Mesendoderm (in vitro differentiated cells): ENCODE measurements at regions not wholly inside any gene's neighbourhood (a gene's known extent, or its start where the extent isn't known, plus 50 kb on each side); places are given as distances from the start of the nearest gene placed in this dataset.

ENCODE experiments used
- DNase-seq: peaks from one replicate; pipeline ENCODE4 v3.0.0; 2013
- H2AK5ac ChIP-seq: 2 replicates; pipeline ENCODE4 v1.6.1; 2013; ENCODE audit warnings: low read length, inconsistent platforms
- H2BK120ac ChIP-seq: 2 replicates; pipeline ENCODE4 v1.6.1; 2013; ENCODE audit warnings: low read depth, mild to moderate bottlenecking, low read length, moderate library complexity, mixed read lengths
- H2BK15ac ChIP-seq: replicated peaks from 2 replicates; pipeline ENCODE4 v1.6.1; 2013; ENCODE audit warnings: low read depth, mild to moderate bottlenecking, moderate library complexity
- H2BK5ac ChIP-seq: 2 replicates; pipeline ENCODE4 v1.6.1; 2013; ENCODE audit warnings: low read length, inconsistent platforms
- H3K18ac ChIP-seq: 2 replicates; pipeline ENCODE4 v1.6.1; 2013; ENCODE audit warnings: mild to moderate bottlenecking, low read length, mixed read lengths
- H3K23ac ChIP-seq: one replicate; pipeline ENCODE4 v1.6.1; 2013; ENCODE audit warnings: low read length
- H3K27ac ChIP-seq: 2 replicates; pipeline ENCODE4 v1.5.1; 2013; ENCODE audit warnings: low read depth, mild to moderate bottlenecking, inconsistent platforms, low read length, moderate library complexity
- H3K27me3 ChIP-seq: 2 replicates; pipeline ENCODE4 v1.6.1; 2013; ENCODE audit warnings: low read length, control low read depth, mild to moderate bottlenecking, inconsistent platforms; ENCODE audit not compliant: insufficient read depth, poor library complexity
- H3K36me3 ChIP-seq: 2 replicates; pipeline ENCODE4 v1.6.1; 2013; ENCODE audit warnings: low read length, inconsistent platforms; ENCODE audit not compliant: control insufficient read depth, insufficient read depth
- H3K4ac ChIP-seq: one replicate; pipeline ENCODE4 v1.6.1; 2013; ENCODE audit warnings: low read depth, mild to moderate bottlenecking, low read length, moderate library complexity
- H3K4me1 ChIP-seq: 2 replicates; pipeline ENCODE4 v1.6.1; 2013; ENCODE audit warnings: low read depth, low read length, inconsistent platforms; ENCODE audit not compliant: control insufficient read depth
- H3K4me2 ChIP-seq: 2 replicates; pipeline ENCODE4 v1.6.1; 2013; ENCODE audit warnings: low read length
- H3K4me3 ChIP-seq: 2 replicates; pipeline ENCODE4 v1.5.1; 2013; ENCODE audit warnings: mild to moderate bottlenecking, low read length
- H3K56ac ChIP-seq: one replicate; pipeline ENCODE4 v1.6.1; 2013; ENCODE audit warnings: low read length
- H3K79me1 ChIP-seq: 2 replicates; pipeline ENCODE4 v1.6.1; 2013; ENCODE audit warnings: low read length, inconsistent platforms
- H3K79me2 ChIP-seq: 2 replicates; pipeline ENCODE4 v1.6.1; 2013; ENCODE audit warnings: mild to moderate bottlenecking, low read length; ENCODE audit not compliant: control insufficient read depth, insufficient read depth
- H3K9ac ChIP-seq: 2 replicates; pipeline ENCODE4 v1.6.1; 2013; ENCODE audit warnings: low read length, inconsistent platforms
- H4K5ac ChIP-seq: one replicate; pipeline ENCODE4 v1.6.1; 2013; ENCODE audit warnings: low read length
- H4K8ac ChIP-seq: one replicate; pipeline ENCODE4 v1.6.1; 2013; ENCODE audit warnings: low read depth, mild to moderate bottlenecking, control low read depth, low read length, moderate library complexity
- WGBS: extraction: QIAGEN DNeasy Blood & Tissue Kit; methylation state at CpG from one replicate; pipeline ENCODE4 v1.1.7; 2013; ENCODE audit warnings: low lambda C conversion rate, missing lambda C conversion rate; ENCODE audit not compliant: insufficient coverage; ENCODE audit errors: extremely low coverage; 5-methylcytosine and 5-hydroxymethylcytosine counted together

- Histone ChIP-seq H4K5ac (no peak overlapping the region), H3K4me2 (no peak overlapping the region), H3K4me1 (no peaks in the 10 kb centered on the region), H3K36me3 (no peaks in the 10 kb centered on the region), H3K23ac (no peak overlapping the region), H3K18ac (no peak overlapping the region), H2BK15ac (no peak overlapping the region), H3K79me2 (no peaks in the 10 kb centered on the region), H3K9ac (no peak overlapping the region), H3K56ac (no peak overlapping the region), H3K27me3 (no peaks in the 10 kb centered on the region), H3K79me1 (no peaks in the 10 kb centered on the region), H3K27ac (no peak overlapping the region), H2BK120ac (no peak overlapping the region), H2AK5ac (no peak overlapping the region), H4K8ac (no peak overlapping the region), H3K4ac (no peak overlapping the region), H3K4me3 (no peak overlapping the region), H2BK5ac (no peak overlapping the region)
- DNase-seq: peak; percentile 73
- no CpG with 5 or more reads among the region's 2 CpGs for WGBS
These were observed 189.6 kb upstream of the INHBA start for GRCh38 chr7:41892356-41893100.

GRCh38 chr7:41891950-41892349 is 189.1 kb upstream of the INHBA start:
- no peak overlapping the region for H2BK120ac ChIP-seq
- no peak for DNase-seq
- no peak overlapping the region for H2BK5ac ChIP-seq
- H4K5ac ChIP-seq: no peak overlapping the region
- H3K27me3 ChIP-seq: no peaks in the 10 kb centered on the region
- H4K8ac ChIP-seq: no peak overlapping the region
- no peak overlapping the region for H3K9ac ChIP-seq
- no peaks in the 10 kb centered on the region for H3K79me1 ChIP-seq
- H3K18ac ChIP-seq: no peak overlapping the region
- no CpG with 5 or more reads among the region's 8 CpGs for WGBS
- no peak overlapping the region for H3K4me3 ChIP-seq
- no peak overlapping the region for H2BK15ac ChIP-seq
- no peaks in the 10 kb centered on the region for H3K4me1 ChIP-seq
- no peak overlapping the region for H3K56ac ChIP-seq
- no peak overlapping the region for H3K23ac ChIP-seq
- H2AK5ac ChIP-seq: no peak overlapping the region
- H3K79me2 ChIP-seq: no peaks in the 10 kb centered on the region
- H3K36me3 ChIP-seq: no peaks in the 10 kb centered on the region
- no peak overlapping the region for H3K27ac ChIP-seq
- no peak overlapping the region for H3K4ac ChIP-seq
- H3K4me2 ChIP-seq: no peak overlapping the region

GRCh38 chr7:41890631-41891274 is 187.9 kb upstream of the INHBA start:
- DNase-seq: no peak
- Histone ChIP-seq H4K5ac (no peak overlapping the region), H3K4ac (no peak overlapping the region), H2BK15ac (no peak overlapping the region), H3K79me2 (no peaks in the 10 kb centered on the region), H3K36me3 (no peaks in the 10 kb centered on the region), H3K9ac (no peak overlapping the region), H4K8ac (no peak overlapping the region), H3K4me3 (no peak overlapping the region), H2BK5ac (no peak overlapping the region), H3K23ac (no peak overlapping the region), H3K79me1 (no peaks in the 10 kb centered on the region), H3K56ac (no peak overlapping the region), H3K27ac (no peak overlapping the region), H3K4me2 (no peak overlapping the region), H2AK5ac (no peak overlapping the region), H3K4me1 (peaks cover 2% of the 10 kb centered on the region), H3K18ac (no peak overlapping the region), H3K27me3 (no peaks in the 10 kb centered on the region), H2BK120ac (no peak overlapping the region)
- WGBS: no CpG with 5 or more reads among the region's 9 CpGs

- no peaks in the 10 kb centered on the region for H3K79me1 ChIP-seq
- no peak overlapping the region for H2BK120ac ChIP-seq
- no CpG with 5 or more reads among the region's 4 CpGs for WGBS
- no peak overlapping the region for H3K56ac ChIP-seq
- H3K27me3 ChIP-seq: no peaks in the 10 kb centered on the region
- H2BK15ac ChIP-seq: no peak overlapping the region
- peaks cover 2% of the 10 kb centered on the region for H3K4me1 ChIP-seq
- H4K8ac ChIP-seq: no peak overlapping the region
- H4K5ac ChIP-seq: no peak overlapping the region
- no peak overlapping the region for H2BK5ac ChIP-seq
- no peaks in the 10 kb centered on the region for H3K36me3 ChIP-seq
- H2AK5ac ChIP-seq: no peak overlapping the region
- no peaks in the 10 kb centered on the region for H3K79me2 ChIP-seq
- H3K23ac ChIP-seq: no peak overlapping the region
- no peak for DNase-seq
- H3K4me3 ChIP-seq: no peak overlapping the region
- no peak overlapping the region for H3K18ac ChIP-seq
- H3K4me2 ChIP-seq: no peak overlapping the region
- no peak overlapping the region for H3K4ac ChIP-seq
- H3K27ac ChIP-seq: no peak overlapping the region
- no peak overlapping the region for H3K9ac ChIP-seq
These were observed 186.6 kb upstream of the INHBA start for GRCh38 chr7:41889472-41889871.

GRCh38 chr7:41889040-41889439 is 186.2 kb upstream of the INHBA start:
- H2BK5ac ChIP-seq: no peak overlapping the region
- H3K9ac ChIP-seq: no peak overlapping the region
- H3K27me3 ChIP-seq: no peaks in the 10 kb centered on the region
- no peak overlapping the region for H4K8ac ChIP-seq
- H3K18ac ChIP-seq: no peak overlapping the region
- H3K36me3 ChIP-seq: no peaks in the 10 kb centered on the region
- H2AK5ac ChIP-seq: no peak overlapping the region
- no peak overlapping the region for H2BK15ac ChIP-seq
- H4K5ac ChIP-seq: no peak overlapping the region
- no peaks in the 10 kb centered on the region for H3K79me1 ChIP-seq
- no peak overlapping the region for H3K23ac ChIP-seq
- H3K4me1 ChIP-seq: peaks cover 2% of the 10 kb centered on the region
- H3K4me2 ChIP-seq: no peak overlapping the region
- H3K4ac ChIP-seq: no peak overlapping the region
- H3K79me2 ChIP-seq: no peaks in the 10 kb centered on the region
- no peak overlapping the region for H2BK120ac ChIP-seq
- no peak overlapping the region for H3K4me3 ChIP-seq
- H3K27ac ChIP-seq: no peak overlapping the region
- no peak for DNase-seq
- no CpG with 5 or more reads among the region's 5 CpGs for WGBS
- no peak overlapping the region for H3K56ac ChIP-seq
